OCI-LY3 (cell line): ENCODE measurements at regions not wholly inside any gene's neighbourhood (a gene's known extent, or its start where the extent isn't known, plus 50 kb on each side); places are given as distances from the start of the nearest gene placed in this dataset.

ENCODE experiments used
- H2AFZ ChIP-seq: fragments of 200-600, 300-600 bp; shearing (Covaris generic); 2 replicates; pipeline ENCODE4 v1.6.0; 2014; ENCODE audit warnings: antibody characterized with exemption, low read depth, low read length
- H3K27ac ChIP-seq: fragments of 200-600, 300-600 bp; sonication (generic); 2 replicates; pipeline ENCODE4 v1.5.1; 2014; ENCODE audit warnings: mild to moderate bottlenecking, low read length, moderate library complexity, mixed read lengths
- H3K27me3 ChIP-seq: fragments of 200-600, 300-600 bp; sonication (generic); 2 replicates; pipeline ENCODE4 v1.6.1; 2014; ENCODE audit warnings: low read depth, low read length, mixed read lengths
- H3K36me3 ChIP-seq: fragments of 200-600, 300-600 bp; sonication (generic); replicated peaks from 2 replicates; pipeline ENCODE3; 2014; ENCODE audit warnings: low read depth, low read length, mixed read lengths
- H3K4me1 ChIP-seq: fragments of 300-600, 200-600 bp; sonication (generic); 2 replicates; pipeline ENCODE4 v1.6.1; 2014; ENCODE audit warnings: low read length, mixed read lengths
- H3K4me2 ChIP-seq: fragments of 200-600, 300-600 bp; sonication (generic); 2 replicates; pipeline ENCODE4 v1.6.1; 2014; ENCODE audit warnings: low read length, mixed read lengths
- H3K4me3 ChIP-seq: fragments of 300-600, 200-600 bp; sonication (generic); 2 replicates; pipeline ENCODE4 v1.5.1; 2014; ENCODE audit warnings: antibody characterized with exemption, mild to moderate bottlenecking, low read length, moderate library complexity
- H3K79me2 ChIP-seq: fragments of 300-600, 200-600 bp; shearing (Covaris generic); 2 replicates; pipeline ENCODE4 v1.6.1; 2014; ENCODE audit warnings: mild to moderate bottlenecking, low read length, mixed read lengths
- H3K9ac ChIP-seq: fragments of 300-600, 200-600 bp; shearing (Covaris generic); 2 replicates; pipeline ENCODE4 v1.6.0; 2014; ENCODE audit warnings: mild to moderate bottlenecking, low read length, moderate library complexity
- H3K9me3 ChIP-seq: fragments of 200-600, 300-600 bp; shearing (Covaris generic); 2 replicates; pipeline ENCODE4 v1.6.1; 2014; ENCODE audit warnings: low read length, mixed read lengths; ENCODE audit not compliant: insufficient read depth
- H4K20me1 ChIP-seq: fragments of 200-600, 300-600 bp; sonication (generic); 2 replicates; pipeline ENCODE4 v1.6.1; 2016; ENCODE audit warnings: low read length, mixed read lengths; ENCODE audit not compliant: insufficient read depth
- EZH2phosphoT487 ChIP-seq: fragments of 200-600 bp; shearing (Covaris generic); IDR thresholded peaks from 2 replicates; pipeline ENCODE4 v1.6.1; 2018; ENCODE audit warnings: antibody characterized with exemption, mixed run types, low read depth
- TF ChIP-seq, protein P1 (sequence below): fragments of 200-600, 300-600 bp; sonication (generic); IDR thresholded peaks from 2 replicates; pipeline ENCODE4 v1.5.1; 2014; ENCODE audit warnings: antibody characterized with exemption, low read length, low read depth

DNA sequence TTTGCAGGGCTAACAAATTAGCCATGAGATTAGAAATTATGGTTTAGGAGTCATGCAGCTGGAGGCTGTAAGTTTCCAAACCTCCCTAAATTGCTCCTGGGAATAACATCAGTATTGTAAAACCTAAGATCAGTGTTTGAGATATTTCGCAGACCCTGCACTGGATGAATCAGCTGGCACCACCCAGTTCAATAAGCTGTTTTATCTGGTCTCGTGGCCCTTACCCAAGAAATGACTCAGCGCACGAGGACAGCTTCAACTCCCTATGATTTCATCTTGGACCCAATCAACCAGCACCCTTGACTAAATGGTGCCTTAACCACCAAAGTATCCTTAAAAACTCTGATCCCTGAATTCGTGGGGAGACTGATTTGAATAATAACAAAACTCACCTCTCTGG lies 482.0 kb upstream of the PCDH15 start:
- Histone ChIP-seq H4K20me1 (no peaks in the 10 kb centered on the region), H3K79me2 (no peaks in the 10 kb centered on the region), H3K4me2 (no peak overlapping the region), H3K27ac (no peak overlapping the region), H3K27me3 (no peaks in the 10 kb centered on the region), H2AFZ (no peak overlapping the region), H3K4me1 (no peaks in the 10 kb centered on the region), H3K9me3 (no peaks in the 10 kb centered on the region), H3K9ac (no peak overlapping the region), H3K4me3 (no peak overlapping the region), H3K36me3 (no peaks in the 10 kb centered on the region)
- no peak for TF ChIP-seq EZH2phosphoT487
- TF ChIP-seq, protein P1, sequence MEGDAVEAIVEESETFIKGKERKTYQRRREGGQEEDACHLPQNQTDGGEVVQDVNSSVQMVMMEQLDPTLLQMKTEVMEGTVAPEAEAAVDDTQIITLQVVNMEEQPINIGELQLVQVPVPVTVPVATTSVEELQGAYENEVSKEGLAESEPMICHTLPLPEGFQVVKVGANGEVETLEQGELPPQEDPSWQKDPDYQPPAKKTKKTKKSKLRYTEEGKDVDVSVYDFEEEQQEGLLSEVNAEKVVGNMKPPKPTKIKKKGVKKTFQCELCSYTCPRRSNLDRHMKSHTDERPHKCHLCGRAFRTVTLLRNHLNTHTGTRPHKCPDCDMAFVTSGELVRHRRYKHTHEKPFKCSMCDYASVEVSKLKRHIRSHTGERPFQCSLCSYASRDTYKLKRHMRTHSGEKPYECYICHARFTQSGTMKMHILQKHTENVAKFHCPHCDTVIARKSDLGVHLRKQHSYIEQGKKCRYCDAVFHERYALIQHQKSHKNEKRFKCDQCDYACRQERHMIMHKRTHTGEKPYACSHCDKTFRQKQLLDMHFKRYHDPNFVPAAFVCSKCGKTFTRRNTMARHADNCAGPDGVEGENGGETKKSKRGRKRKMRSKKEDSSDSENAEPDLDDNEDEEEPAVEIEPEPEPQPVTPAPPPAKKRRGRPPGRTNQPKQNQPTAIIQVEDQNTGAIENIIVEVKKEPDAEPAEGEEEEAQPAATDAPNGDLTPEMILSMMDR, result no peak

DNA sequence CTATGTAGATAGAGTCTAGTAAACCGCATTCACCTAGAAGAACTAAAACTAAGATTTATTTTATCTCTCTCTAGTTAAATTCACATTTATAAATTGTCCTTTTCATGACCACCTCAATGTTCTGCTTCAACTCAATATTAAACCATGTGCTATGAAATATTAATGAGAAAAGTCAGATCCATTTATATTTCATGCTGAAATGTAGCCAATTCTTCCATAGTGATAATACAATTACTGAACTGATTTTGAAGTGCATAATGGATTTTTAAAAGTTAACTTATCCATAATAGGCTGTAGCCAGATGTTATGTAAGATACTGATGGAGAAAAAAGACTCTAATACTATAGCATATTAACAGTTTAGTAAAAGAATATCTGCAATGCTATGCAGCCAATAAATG lies 479.7 kb upstream of the PCDH15 start:
- Histone ChIP-seq H4K20me1 (no peaks in the 10 kb centered on the region), H3K9me3 (no peaks in the 10 kb centered on the region), H3K4me2 (no peak overlapping the region), H2AFZ (no peak overlapping the region), H3K9ac (no peak overlapping the region), H3K4me1 (no peaks in the 10 kb centered on the region), H3K27me3 (no peaks in the 10 kb centered on the region), H3K79me2 (no peaks in the 10 kb centered on the region), H3K36me3 (no peaks in the 10 kb centered on the region), H3K4me3 (no peak overlapping the region), H3K27ac (no peak overlapping the region)
- TF ChIP-seq, protein P1, result no peak
- no peak for TF ChIP-seq EZH2phosphoT487

DNA sequence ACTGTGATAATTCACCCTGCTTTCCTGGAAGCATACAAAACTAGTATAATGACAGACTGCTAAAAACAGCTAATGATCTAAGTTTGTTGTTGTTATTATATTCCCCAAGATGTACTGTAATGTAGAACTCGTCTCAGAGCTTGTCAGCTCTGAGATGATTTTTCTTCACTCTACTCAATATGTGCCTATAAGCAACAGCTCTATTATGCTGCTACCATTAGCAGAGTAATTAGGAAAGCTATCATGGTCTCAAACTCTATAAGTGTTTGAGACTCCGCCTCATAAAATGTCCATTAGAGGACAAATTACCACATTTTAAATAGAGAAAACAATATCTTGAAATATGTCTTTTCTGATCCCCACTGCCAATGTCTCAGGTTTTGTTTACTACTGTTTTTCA lies 476.5 kb upstream of the PCDH15 start:
- Histone ChIP-seq H3K79me2 (no peaks in the 10 kb centered on the region), H3K9ac (no peak overlapping the region), H2AFZ (no peak overlapping the region), H3K4me1 (no peaks in the 10 kb centered on the region), H3K4me3 (no peak overlapping the region), H3K36me3 (no peaks in the 10 kb centered on the region), H3K9me3 (no peaks in the 10 kb centered on the region), H4K20me1 (no peaks in the 10 kb centered on the region), H3K27me3 (no peaks in the 10 kb centered on the region), H3K27ac (no peak overlapping the region), H3K4me2 (no peak overlapping the region)
- TF ChIP-seq EZH2phosphoT487, result no peak
- TF ChIP-seq, protein P1, result no peak

DNA sequence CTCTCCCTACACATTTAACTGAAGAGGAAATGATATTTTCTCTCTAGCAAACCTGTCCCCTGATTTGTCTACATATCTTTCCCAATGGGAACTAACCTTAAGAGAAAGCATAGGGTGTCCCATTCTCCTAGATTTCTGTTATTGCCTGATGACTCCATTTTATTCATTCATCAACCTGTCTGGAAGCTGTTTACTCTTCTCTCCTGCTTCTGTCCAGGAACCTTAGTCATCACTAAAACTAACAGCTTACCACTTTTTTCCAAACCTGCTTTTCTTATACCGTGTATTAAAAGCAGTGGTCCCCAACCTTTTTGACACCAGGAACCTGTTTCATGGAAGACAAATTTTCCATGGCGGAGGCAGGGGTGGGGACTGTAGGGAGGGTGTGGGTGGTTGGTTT lies 473.3 kb upstream of the PCDH15 start:
- Histone ChIP-seq H3K27ac (no peak overlapping the region), H3K4me1 (no peaks in the 10 kb centered on the region), H2AFZ (no peak overlapping the region), H3K36me3 (no peaks in the 10 kb centered on the region), H3K27me3 (no peaks in the 10 kb centered on the region), H3K9ac (no peak overlapping the region), H3K4me2 (no peak overlapping the region), H4K20me1 (no peaks in the 10 kb centered on the region), H3K4me3 (no peak overlapping the region), H3K9me3 (no peaks in the 10 kb centered on the region), H3K79me2 (no peaks in the 10 kb centered on the region)
- no peak for TF ChIP-seq EZH2phosphoT487
- TF ChIP-seq, protein P1, result no peak
